NT2/D1 (cell line): ENCODE measurements at regions not wholly inside any gene's neighbourhood (a gene's known extent, or its start where the extent isn't known, plus 50 kb on each side); places are given as distances from the start of the nearest gene placed in this dataset.

Source experiments
- DNase-seq: peaks from one replicate; pipeline ENCODE4 v3.0.0-alpha.2; 2011; ENCODE audit warnings: low read depth, low spot score
- H3K27me3 ChIP-seq: 2 replicates; pipeline ENCODE4 v1.6.0; 2011; ENCODE audit warnings: mild to moderate bottlenecking; ENCODE audit not compliant: insufficient read length, insufficient read depth
- H3K36me3 ChIP-seq: 2 replicates; pipeline ENCODE4 v1.6.1; 2011; ENCODE audit warnings: mild to moderate bottlenecking, low read length, mixed read lengths; ENCODE audit not compliant: insufficient read depth, insufficient read length
- H3K4me1 ChIP-seq: 2 replicates; pipeline ENCODE4 v1.5.1; 2011; ENCODE audit not compliant: insufficient read depth, insufficient read length
- H3K4me3 ChIP-seq: 2 replicates; pipeline ENCODE4 v1.5.1; 2011; ENCODE audit warnings: low read depth; ENCODE audit not compliant: insufficient read length
- H3K9ac ChIP-seq: 2 replicates; pipeline ENCODE4 v1.6.0; 2011; ENCODE audit warnings: low read depth; ENCODE audit not compliant: insufficient read length
- H3K9me3 ChIP-seq: 2 replicates; pipeline ENCODE4 v1.5.1; 2011; ENCODE audit warnings: mild to moderate bottlenecking, low read length; ENCODE audit not compliant: insufficient read depth
- SUZ12 ChIP-seq: IDR thresholded peaks from 2 replicates; pipeline ENCODE4 v1.6.1; 2011; ENCODE audit not compliant: insufficient read length, insufficient read depth; ENCODE audit errors: extremely low read depth
- YY1 ChIP-seq: IDR thresholded peaks from 2 replicates; pipeline ENCODE4 v1.6.1; 2011; ENCODE audit not compliant: insufficient read length, insufficient read depth
- ZNF274 ChIP-seq: IDR thresholded peaks from 2 replicates; pipeline ENCODE4 v1.6.1; 2011; ENCODE audit warnings: mild to moderate bottlenecking, low read depth, low read length

- H3K4me3 ChIP-seq: no peak overlapping the region
- no peaks in the 10 kb centered on the region for H3K27me3 ChIP-seq
- H3K36me3 ChIP-seq: no peaks in the 10 kb centered on the region
- no peak overlapping the region for H3K9ac ChIP-seq
- H3K9me3 ChIP-seq: peaks cover 20% of the 10 kb centered on the region
- no peak for DNase-seq
- H3K4me1 ChIP-seq: no peaks in the 10 kb centered on the region
- TF ChIP-seq SUZ12 (no peak), YY1 (no peak), ZNF274 (no peak)
Measured at GRCh38 chr5:124239572-124239971, 506.9 kb downstream of the ZNF608 start.

GRCh38 chr5:124238350-124238749, 508.1 kb downstream of the ZNF608 start:
- Histone ChIP-seq H3K36me3 (no peaks in the 10 kb centered on the region), H3K4me3 (no peak overlapping the region), H3K9ac (no peak overlapping the region), H3K9me3 (peaks cover 7% of the 10 kb centered on the region), H3K27me3 (no peaks in the 10 kb centered on the region), H3K4me1 (no peaks in the 10 kb centered on the region)
- no peak for DNase-seq
- no peak for TF ChIP-seq YY1

- Histone ChIP-seq H3K9ac (no peak overlapping the region), H3K27me3 (no peaks in the 10 kb centered on the region), H3K4me1 (no peaks in the 10 kb centered on the region), H3K36me3 (no peaks in the 10 kb centered on the region), H3K4me3 (no peak overlapping the region), H3K9me3 (no peaks in the 10 kb centered on the region; the same call in 1 of the 2 replicates)
- TF ChIP-seq SUZ12 (no peak), YY1 (no peak)
- no peak for DNase-seq
Measured at GRCh38 chr5:124237206-124237695, 509.2 kb downstream of the ZNF608 start.

GRCh38 chr5:124236361-124237205, 509.9 kb downstream of the ZNF608 start:
- H3K36me3 ChIP-seq: no peaks in the 10 kb centered on the region

GRCh38 chr5:124235576-124235975, 510.9 kb downstream of the ZNF608 start:
- Histone ChIP-seq H3K9ac (no peak overlapping the region), H3K27me3 (no peaks in the 10 kb centered on the region), H3K9me3 (no peaks in the 10 kb centered on the region; the same call in 1 of the 2 replicates), H3K36me3 (no peaks in the 10 kb centered on the region), H3K4me3 (no peak overlapping the region), H3K4me1 (no peaks in the 10 kb centered on the region)
- no peak for DNase-seq
- TF ChIP-seq ZNF274 (no peak), YY1 (no peak), SUZ12 (no peak)

More at GRCh38 chr5:124236361-124237205, 509.9 kb downstream of the ZNF608 start:
- Histone ChIP-seq H3K9me3 (no peaks in the 10 kb centered on the region; the same call in 1 of the 2 replicates), H3K27me3 (no peaks in the 10 kb centered on the region), H3K9ac (no peak overlapping the region), H3K4me1 (no peaks in the 10 kb centered on the region), H3K4me3 (no peak overlapping the region)
- no peak for DNase-seq
- TF ChIP-seq SUZ12 (no peak), YY1 (no peak), ZNF274 (no peak)

- no peak overlapping the region for H3K9ac ChIP-seq
- H3K4me1 ChIP-seq: peaks cover 2% of the 10 kb centered on the region
- H3K4me3 ChIP-seq: no peak overlapping the region
- no peaks in the 10 kb centered on the region; the same call in 1 of the 2 replicates for H3K9me3 ChIP-seq
- no peaks in the 10 kb centered on the region for H3K27me3 ChIP-seq
- TF ChIP-seq ZNF274 (no peak), SUZ12 (no peak), YY1 (no peak)
- H3K36me3 ChIP-seq: no peaks in the 10 kb centered on the region
- no peak for DNase-seq
Measured at GRCh38 chr5:124234770-124235562, 511.5 kb downstream of the ZNF608 start.

GRCh38 chr5:124234022-124234769, 512.2 kb downstream of the ZNF608 start:
- peaks cover 2% of the 10 kb centered on the region; the same call in 1 of the 2 replicates for H3K9me3 ChIP-seq
- H3K27me3 ChIP-seq: no peaks in the 10 kb centered on the region
- peaks cover 2% of the 10 kb centered on the region for H3K4me1 ChIP-seq
- H3K36me3 ChIP-seq: no peaks in the 10 kb centered on the region
- DNase-seq: no peak
- no peak overlapping the region for H3K4me3 ChIP-seq
- H3K9ac ChIP-seq: no peak overlapping the region
- TF ChIP-seq SUZ12: no peak
- TF ChIP-seq YY1: no peak
- TF ChIP-seq ZNF274: no peak
